Endothelial cell (in vitro differentiated cells): ENCODE measurements at regions not wholly inside any gene's neighbourhood (a gene's known extent, or its start where the extent isn't known, plus 50 kb on each side); places are given as distances from the start of the nearest gene placed in this dataset.

ENCODE experiments used
- DNase-seq: peaks from one replicate; pipeline ENCODE4 v3.0.0; 2021; ENCODE audit warnings: low spot score
- H3K27ac Mint-ChIP-seq: one replicate; pipeline ENCODE4 v1.8.0; 2021; ENCODE audit warnings: mixed read lengths, inconsistent platforms; ENCODE audit not compliant: unreplicated experiment
- H3K27me3 Mint-ChIP-seq: one replicate; pipeline ENCODE4 v1.8.0; 2021; ENCODE audit warnings: mild to moderate bottlenecking, moderate library complexity, mixed read lengths, inconsistent platforms; ENCODE audit not compliant: unreplicated experiment
- H3K36me3 Mint-ChIP-seq: one replicate; pipeline ENCODE4 v1.8.0; 2021; ENCODE audit warnings: mild to moderate bottlenecking, low read depth, mixed read lengths, inconsistent platforms; ENCODE audit not compliant: unreplicated experiment
- H3K4me1 Mint-ChIP-seq: one replicate; pipeline ENCODE4 v1.8.0; 2021; ENCODE audit warnings: mild to moderate bottlenecking, mixed read lengths, inconsistent platforms; ENCODE audit not compliant: unreplicated experiment
- H3K4me3 Mint-ChIP-seq: one replicate; pipeline ENCODE4 v1.8.0; 2021; ENCODE audit warnings: mild to moderate bottlenecking, mixed read lengths, inconsistent platforms; ENCODE audit not compliant: unreplicated experiment
- H3K9me3 Mint-ChIP-seq: one replicate; pipeline ENCODE4 v1.8.0; 2021; ENCODE audit warnings: mixed read lengths, inconsistent platforms; ENCODE audit not compliant: unreplicated experiment
- TF ChIP-seq, protein P1 (sequence below): fragments of 200-600 bp; sonication (generic); IDR thresholded peaks from one replicate; pipeline ENCODE4 v1.5.0; 2021; ENCODE audit warnings: antibody characterized with exemption; ENCODE audit not compliant: unreplicated experiment

GRCh38 chr15:67944010-67944641 is 104.3 kb upstream of the RNU6-1 start:
- Mint-ChIP-seq H3K27ac (no peak overlapping the region), H3K4me3 (no peak overlapping the region), H3K27me3 (no peaks in the 10 kb centered on the region), H3K4me1 (peaks cover 57% of the 10 kb centered on the region), H3K36me3 (no peaks in the 10 kb centered on the region), H3K9me3 (no peaks in the 10 kb centered on the region)
- TF ChIP-seq, protein P1, sequence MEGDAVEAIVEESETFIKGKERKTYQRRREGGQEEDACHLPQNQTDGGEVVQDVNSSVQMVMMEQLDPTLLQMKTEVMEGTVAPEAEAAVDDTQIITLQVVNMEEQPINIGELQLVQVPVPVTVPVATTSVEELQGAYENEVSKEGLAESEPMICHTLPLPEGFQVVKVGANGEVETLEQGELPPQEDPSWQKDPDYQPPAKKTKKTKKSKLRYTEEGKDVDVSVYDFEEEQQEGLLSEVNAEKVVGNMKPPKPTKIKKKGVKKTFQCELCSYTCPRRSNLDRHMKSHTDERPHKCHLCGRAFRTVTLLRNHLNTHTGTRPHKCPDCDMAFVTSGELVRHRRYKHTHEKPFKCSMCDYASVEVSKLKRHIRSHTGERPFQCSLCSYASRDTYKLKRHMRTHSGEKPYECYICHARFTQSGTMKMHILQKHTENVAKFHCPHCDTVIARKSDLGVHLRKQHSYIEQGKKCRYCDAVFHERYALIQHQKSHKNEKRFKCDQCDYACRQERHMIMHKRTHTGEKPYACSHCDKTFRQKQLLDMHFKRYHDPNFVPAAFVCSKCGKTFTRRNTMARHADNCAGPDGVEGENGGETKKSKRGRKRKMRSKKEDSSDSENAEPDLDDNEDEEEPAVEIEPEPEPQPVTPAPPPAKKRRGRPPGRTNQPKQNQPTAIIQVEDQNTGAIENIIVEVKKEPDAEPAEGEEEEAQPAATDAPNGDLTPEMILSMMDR: no peak
- DNase-seq: no peak

GRCh38 chr15:67945131-67945530 is 105.3 kb upstream of the RNU6-1 start:
- H3K27ac Mint-ChIP-seq: peak overlapping the region; percentile 96

DNA sequence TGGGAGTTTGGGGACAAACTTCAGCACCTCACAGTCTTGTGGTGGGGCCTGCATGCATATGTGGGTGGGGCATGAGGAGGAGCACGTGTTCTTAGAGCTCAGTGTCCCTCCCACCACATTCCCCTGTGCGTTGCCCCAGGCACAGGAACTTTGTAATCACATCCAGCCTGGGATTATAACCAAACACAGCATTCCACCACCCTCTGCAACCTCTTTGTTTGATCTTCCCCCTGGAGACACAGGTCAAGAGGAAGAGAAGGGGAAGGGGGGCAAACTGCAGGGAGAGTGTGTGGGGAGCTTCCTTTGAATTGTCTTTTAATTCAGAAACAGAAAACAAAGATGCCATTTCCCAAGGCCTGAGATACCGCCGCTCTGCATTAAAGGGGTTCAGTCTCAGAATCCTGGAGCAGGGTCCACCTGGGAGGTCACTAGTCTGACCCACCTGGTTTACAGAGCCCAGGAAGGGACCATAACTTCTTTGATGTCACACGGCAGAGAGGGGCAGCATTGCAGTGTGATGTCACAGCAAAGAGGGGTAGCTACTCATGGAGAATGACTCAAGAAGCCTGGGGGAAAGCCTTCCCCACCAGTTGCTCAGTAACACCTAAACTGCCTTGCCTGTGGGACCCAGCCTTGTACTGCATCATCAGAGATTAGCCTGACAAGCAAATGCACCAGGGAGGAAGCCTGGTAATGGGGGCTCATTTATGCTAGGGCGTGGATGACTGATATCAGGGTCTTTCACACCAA is 106.3 kb upstream of the RNU6-1 start:
- Mint-ChIP-seq H3K4me3 (peak overlapping the region; percentile 67), H3K36me3 (no peaks in the 10 kb centered on the region), H3K27ac (peak overlapping the region; percentile 96), H3K4me1 (peaks cover 40% of the 10 kb centered on the region), H3K9me3 (no peaks in the 10 kb centered on the region), H3K27me3 (no peaks in the 10 kb centered on the region)
- DNase-seq: peak; percentile 26
- TF ChIP-seq, protein P1: no peak

More at GRCh38 chr15:67945131-67945530, 105.3 kb upstream of the RNU6-1 start:
- Mint-ChIP-seq H3K9me3 (no peaks in the 10 kb centered on the region), H3K4me1 (peaks cover 49% of the 10 kb centered on the region), H3K36me3 (no peaks in the 10 kb centered on the region), H3K4me3 (no peak overlapping the region), H3K27me3 (no peaks in the 10 kb centered on the region)
- TF ChIP-seq, protein P1: no peak
- DNase-seq: no peak

DNA sequence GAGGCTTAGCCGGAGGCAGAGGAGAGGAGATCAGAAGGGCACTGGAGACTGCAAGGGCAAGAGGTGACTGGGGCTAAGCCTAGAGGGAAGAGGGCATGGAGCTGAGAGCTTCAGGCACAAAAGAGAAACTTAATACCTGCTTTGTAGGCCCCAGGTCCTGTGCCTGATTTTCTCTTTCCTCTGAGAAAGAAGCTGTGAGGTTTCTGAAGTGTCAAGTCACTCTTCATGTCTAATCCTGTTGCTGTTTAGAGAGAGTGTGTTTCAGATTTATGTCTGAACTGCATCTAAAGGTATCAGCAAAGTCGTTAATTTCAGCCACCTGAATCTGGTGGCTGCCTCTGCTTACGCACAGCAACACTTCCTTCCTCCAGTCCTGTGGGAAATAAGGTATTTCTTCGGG is 106.9 kb upstream of the RNU6-1 start:
- TF ChIP-seq, protein P1: no peak
- H3K27ac Mint-ChIP-seq: peak overlapping the region; percentile 96
- H3K27me3 Mint-ChIP-seq: no peaks in the 10 kb centered on the region
- no peaks in the 10 kb centered on the region for H3K9me3 Mint-ChIP-seq
- no peaks in the 10 kb centered on the region for H3K36me3 Mint-ChIP-seq
- peak overlapping the region; percentile 67 for H3K4me3 Mint-ChIP-seq
- DNase-seq: no peak
- H3K4me1 Mint-ChIP-seq: peaks cover 35% of the 10 kb centered on the region
